Astrocyte of the cerebellum (primary cell): ENCODE measurements at regions not wholly inside any gene's neighbourhood (a gene's known extent, or its start where the extent isn't known, plus 50 kb on each side); places are given as distances from the start of the nearest gene placed in this dataset.

ENCODE experiments used
- DNase-seq: peaks from one replicate; pipeline ENCODE4 v3.0.0-alpha.2; 2011; ENCODE audit warnings: low read depth
- H3K4me3 ChIP-seq: 2 replicates; pipeline ENCODE4 v1.5.1; 2011; ENCODE audit warnings: mild to moderate bottlenecking, low read depth, low read length, moderate library complexity
- in situ Hi-C: cut with HindIII; loops from 2 replicates; pipeline ENCODE4 v1.10.0; 2017; ENCODE audit warnings: low sequenced_read_pairs
- TF ChIP-seq, protein P1 (sequence below): IDR thresholded peaks from 2 replicates; pipeline ENCODE4 v1.5.1; 2012; ENCODE audit warnings: low read length, low read depth, moderate library complexity, mild to moderate bottlenecking; ENCODE audit errors: missing control alignments

DNA sequence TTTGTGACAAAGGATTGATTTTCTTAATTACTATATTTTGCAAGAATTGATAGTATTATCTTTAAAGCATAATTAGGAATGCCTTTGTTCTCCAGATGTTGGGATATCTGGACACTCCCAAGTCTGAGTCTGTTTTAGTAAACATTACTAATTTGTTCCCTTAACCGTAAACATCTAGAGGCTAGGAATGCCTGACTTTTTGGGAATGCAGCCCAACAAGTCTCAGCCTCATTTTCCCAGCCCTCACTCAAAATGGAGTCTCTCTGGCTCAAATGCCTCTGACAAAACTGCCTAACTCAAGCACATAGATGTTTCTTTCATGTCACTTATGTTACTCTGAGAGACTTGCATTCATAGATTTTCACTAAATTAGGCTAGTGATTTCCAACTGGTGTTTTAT is 297.0 kb upstream of the CLNK start:
- TF ChIP-seq, protein P1, sequence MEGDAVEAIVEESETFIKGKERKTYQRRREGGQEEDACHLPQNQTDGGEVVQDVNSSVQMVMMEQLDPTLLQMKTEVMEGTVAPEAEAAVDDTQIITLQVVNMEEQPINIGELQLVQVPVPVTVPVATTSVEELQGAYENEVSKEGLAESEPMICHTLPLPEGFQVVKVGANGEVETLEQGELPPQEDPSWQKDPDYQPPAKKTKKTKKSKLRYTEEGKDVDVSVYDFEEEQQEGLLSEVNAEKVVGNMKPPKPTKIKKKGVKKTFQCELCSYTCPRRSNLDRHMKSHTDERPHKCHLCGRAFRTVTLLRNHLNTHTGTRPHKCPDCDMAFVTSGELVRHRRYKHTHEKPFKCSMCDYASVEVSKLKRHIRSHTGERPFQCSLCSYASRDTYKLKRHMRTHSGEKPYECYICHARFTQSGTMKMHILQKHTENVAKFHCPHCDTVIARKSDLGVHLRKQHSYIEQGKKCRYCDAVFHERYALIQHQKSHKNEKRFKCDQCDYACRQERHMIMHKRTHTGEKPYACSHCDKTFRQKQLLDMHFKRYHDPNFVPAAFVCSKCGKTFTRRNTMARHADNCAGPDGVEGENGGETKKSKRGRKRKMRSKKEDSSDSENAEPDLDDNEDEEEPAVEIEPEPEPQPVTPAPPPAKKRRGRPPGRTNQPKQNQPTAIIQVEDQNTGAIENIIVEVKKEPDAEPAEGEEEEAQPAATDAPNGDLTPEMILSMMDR: no peak
- no peak overlapping the region for H3K4me3 ChIP-seq
- in situ Hi-C loops: no loop called here
- DNase-seq: no peak

GRCh38 chr4:10981096-10981495 is 296.5 kb upstream of the CLNK start:
- DNase-seq: no peak
- in situ Hi-C loops: no loop called here
- TF ChIP-seq, protein P1: no peak
- no peak overlapping the region for H3K4me3 ChIP-seq

- in situ Hi-C loops: no loop called here
- TF ChIP-seq, protein P1: no peak
- DNase-seq: no peak
- no peak overlapping the region for H3K4me3 ChIP-seq
Observed at GRCh38 chr4:10979032-10979431, 294.5 kb upstream of the CLNK start.

- no peak overlapping the region for H3K4me3 ChIP-seq
- no peak for DNase-seq
- TF ChIP-seq, protein P1: no peak
- in situ Hi-C loops: no loop called here
Observed at GRCh38 chr4:10977534-10977933, 293.0 kb upstream of the CLNK start.

DNA sequence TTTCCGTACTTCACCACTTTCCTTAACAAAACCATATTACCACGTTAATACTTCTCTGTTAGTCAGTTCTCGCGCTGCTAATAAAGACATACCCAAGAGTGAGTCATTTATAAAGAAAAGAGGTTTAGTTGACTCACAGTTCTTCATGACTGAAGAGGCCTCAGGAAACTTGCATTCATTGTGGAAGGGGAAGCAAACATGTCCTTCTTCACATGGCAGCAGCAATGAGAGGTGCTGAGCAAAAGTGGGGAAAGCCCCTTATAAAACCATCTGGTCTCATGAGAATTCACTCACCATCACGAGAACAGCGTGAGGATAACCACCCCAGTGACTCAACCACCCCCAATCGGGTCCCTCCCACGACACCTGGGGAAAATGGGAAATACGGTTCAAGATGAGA is 289.8 kb upstream of the CLNK start:
- H3K4me3 ChIP-seq: no peak overlapping the region
- in situ Hi-C loops: no loop called here
- TF ChIP-seq, protein P1: no peak
- no peak for DNase-seq

DNA sequence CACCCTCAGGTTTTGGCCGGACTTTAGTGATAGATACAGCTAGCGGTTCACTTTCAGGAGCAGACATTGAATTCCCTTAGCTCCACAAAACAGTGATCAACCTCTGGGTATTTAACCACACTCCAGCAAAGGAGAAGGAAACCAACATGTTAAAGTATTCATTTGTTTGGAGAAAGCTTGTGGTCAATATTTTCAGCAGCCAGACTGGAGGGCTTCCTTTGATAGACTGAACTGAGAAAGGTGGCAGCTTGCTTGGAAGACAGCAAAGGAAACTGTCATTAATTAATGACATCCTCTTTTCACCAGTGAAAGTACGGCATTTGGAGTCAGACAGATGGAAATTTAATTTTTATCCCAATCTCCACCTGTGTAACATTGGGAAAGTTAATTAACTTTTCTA is 289.1 kb upstream of the CLNK start:
- TF ChIP-seq, protein P1: no peak
- in situ Hi-C loops: no loop called here
- no peak for DNase-seq
- H3K4me3 ChIP-seq: no peak overlapping the region

GRCh38 chr4:10971800-10972401 is 287.3 kb upstream of the CLNK start:
- H3K4me3 ChIP-seq: no peak overlapping the region
- in situ Hi-C loops: no loop called here
- no peak for DNase-seq
- TF ChIP-seq, protein P1: no peak
